Upper lobe of left lung (tissue), 4 donors: ENCODE measurements at regions not wholly inside any gene's neighbourhood (a gene's known extent, or its start where the extent isn't known, plus 50 kb on each side); places are given as distances from the start of the nearest gene placed in this dataset.

ENCODE experiments used
- CTCF ChIP-seq, 6 experiments: fragments of 450-650 bp in 4 of 6; fragments of 200-600 bp in 2 of 6; sonication (generic) in 2 of 6; IDR thresholded peaks; one replicate each; pipeline ENCODE4 v1.5.1; 2016 to 2019; ENCODE audit warnings: antibody characterized with exemption in 6 of 6
- POLR2A ChIP-seq, 4 donors: fragments of 450-650 bp; IDR thresholded peaks; one replicate each; pipeline ENCODE4 v1.5.1; 2016 to 2017; ENCODE audit warnings: antibody characterized with exemption in 4 of 4, mild to moderate bottlenecking in 2 of 4
- POLR2AphosphoS5 ChIP-seq, 2 donors: sonication (generic); formaldehyde crosslinking; IDR thresholded peaks; one replicate each; pipeline ENCODE4 v1.5.1; 2017; ENCODE audit warnings: antibody characterized with exemption in 2 of 2

- TF ChIP-seq CTCF (IDR thresholded peaks at IDR 0.05) (no peak), POLR2A (IDR thresholded peaks at IDR 0.05) (no peak), POLR2AphosphoS5 (IDR thresholded peaks at IDR 0.05) (no peak)
Measured at GRCh38 chr11:38315151-38315550, 1717.1 kb upstream of the RAG2 start.
